GM12874 (cell line): ENCODE measurements at regions not wholly inside any gene's neighbourhood (a gene's known extent, or its start where the extent isn't known, plus 50 kb on each side); places are given as distances from the start of the nearest gene placed in this dataset.

Experiments
- TF ChIP-seq, protein P1 (sequence below): IDR thresholded peaks from 2 replicates; pipeline ENCODE4 v1.5.1; 2011; ENCODE audit warnings: low read depth, mild to moderate bottlenecking, control low read depth, low read length, moderate library complexity; ENCODE audit not compliant: insufficient read depth

DNA sequence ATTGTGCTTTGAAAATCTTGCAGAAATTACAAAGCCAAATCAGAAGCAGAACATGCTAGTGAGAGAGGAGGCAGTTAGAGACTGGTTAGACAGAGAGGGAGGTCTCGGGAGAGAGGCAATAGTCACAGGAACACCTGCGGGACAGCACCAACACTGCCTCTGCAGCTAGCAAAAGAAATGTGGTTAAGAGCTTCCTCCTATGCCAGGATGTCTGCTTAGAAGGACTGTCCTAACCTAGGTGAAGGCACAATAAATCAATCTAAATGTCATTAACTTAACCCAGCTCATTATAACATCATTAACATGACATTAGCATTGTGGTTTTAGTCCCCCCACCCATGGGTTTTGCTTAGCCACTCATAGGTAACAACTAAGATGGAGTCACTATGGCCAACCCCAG lies 726.7 kb downstream of the PCDH18 start:
- TF ChIP-seq, protein P1, sequence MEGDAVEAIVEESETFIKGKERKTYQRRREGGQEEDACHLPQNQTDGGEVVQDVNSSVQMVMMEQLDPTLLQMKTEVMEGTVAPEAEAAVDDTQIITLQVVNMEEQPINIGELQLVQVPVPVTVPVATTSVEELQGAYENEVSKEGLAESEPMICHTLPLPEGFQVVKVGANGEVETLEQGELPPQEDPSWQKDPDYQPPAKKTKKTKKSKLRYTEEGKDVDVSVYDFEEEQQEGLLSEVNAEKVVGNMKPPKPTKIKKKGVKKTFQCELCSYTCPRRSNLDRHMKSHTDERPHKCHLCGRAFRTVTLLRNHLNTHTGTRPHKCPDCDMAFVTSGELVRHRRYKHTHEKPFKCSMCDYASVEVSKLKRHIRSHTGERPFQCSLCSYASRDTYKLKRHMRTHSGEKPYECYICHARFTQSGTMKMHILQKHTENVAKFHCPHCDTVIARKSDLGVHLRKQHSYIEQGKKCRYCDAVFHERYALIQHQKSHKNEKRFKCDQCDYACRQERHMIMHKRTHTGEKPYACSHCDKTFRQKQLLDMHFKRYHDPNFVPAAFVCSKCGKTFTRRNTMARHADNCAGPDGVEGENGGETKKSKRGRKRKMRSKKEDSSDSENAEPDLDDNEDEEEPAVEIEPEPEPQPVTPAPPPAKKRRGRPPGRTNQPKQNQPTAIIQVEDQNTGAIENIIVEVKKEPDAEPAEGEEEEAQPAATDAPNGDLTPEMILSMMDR: no peak

DNA sequence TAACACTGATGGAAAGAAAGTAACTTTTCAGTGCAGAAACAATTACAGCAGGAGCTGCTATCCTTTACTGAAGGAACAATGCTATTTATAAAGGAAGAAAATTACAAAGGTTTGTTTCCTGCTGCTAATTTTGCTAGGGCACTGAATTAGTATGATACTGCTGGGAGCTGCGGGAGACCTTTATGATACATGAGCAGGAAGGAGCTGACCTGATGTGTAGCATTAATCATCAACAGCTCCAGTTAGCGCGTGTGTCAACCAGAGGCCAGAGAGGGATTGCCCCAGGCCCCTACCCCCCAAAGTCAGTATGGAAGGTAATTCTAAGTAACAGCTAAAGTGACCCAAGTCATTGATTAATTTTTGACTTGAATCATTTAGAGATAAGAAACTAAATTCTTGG lies 728.9 kb downstream of the PCDH18 start:
- TF ChIP-seq, protein P1: no peak

DNA sequence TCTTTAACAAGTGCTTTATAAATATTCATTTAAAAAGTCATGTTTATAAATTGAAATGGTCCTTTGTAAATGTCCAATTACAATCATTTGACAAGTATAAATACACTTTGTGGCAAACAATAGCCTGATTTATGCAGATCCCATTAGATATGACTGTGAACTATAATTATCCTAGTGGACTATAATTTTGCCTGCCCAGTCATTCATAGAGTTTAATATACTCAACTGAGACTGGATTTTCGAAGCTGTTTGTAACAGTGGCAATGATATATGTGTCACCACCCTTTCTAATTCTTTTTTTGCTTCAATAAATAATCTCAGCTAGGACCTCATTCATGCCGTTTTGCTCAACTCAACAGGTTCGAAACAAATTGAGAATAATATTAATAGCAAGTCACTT lies 732.0 kb downstream of the PCDH18 start:
- TF ChIP-seq, protein P1: no peak

DNA sequence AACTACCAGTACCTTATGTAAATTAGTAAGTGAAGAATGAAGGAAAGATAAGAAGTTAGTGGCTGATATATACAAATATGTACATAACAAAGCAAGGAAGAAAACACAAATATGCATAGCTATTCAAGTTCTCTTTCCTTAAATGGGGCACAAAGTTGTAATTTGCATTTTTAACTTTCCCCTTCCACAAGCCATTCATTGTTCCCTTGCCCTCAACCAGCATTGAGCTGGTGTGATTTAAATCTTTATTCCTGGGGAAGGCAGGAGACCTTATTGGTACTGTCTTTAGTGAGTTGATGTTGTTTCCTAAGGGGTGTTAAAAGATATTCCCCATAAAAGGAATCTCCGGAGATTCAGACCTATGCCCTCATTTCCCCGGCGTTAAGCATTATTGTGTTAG lies 735.3 kb downstream of the PCDH18 start:
- TF ChIP-seq, protein P1: no peak

DNA sequence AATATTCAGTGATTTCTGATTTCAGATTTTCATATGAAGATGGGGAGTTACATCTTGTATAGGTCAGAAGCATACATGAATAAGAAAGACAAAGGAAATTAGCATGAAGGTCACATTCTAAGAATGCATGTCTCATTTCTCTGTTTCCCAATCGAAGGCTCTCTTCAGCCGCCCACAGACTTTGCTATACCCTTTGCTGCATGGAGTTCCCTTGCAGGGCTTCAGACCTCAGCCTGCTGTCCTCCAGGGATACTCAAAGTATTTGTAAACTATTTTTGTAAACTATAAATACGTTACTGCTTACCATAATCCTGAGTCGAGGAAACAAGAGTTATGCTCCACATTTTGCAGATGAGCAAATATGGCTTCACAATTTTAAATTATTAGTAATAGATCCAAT lies 738.4 kb downstream of the PCDH18 start:
- TF ChIP-seq, protein P1: no peak

DNA sequence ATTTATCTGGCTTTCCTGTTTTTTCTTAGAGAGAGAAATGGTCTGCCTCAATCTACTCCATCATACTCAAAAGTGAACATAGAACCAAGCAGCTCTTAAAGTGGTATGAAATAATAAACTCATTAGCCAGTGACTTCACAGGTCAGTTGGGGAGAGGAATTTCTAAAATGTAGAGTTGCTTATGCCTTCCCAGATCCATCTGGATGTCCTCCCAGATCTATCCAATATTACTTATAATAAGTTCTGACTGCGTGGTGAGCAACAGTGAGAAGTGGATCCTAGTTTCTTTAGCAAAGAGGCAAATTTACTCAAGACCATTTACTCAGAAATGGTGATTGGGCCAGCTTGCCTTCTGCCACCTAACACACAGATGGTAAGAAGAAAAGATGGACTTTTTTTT lies 748.0 kb downstream of the PCDH18 start:
- TF ChIP-seq, protein P1: no peak

DNA sequence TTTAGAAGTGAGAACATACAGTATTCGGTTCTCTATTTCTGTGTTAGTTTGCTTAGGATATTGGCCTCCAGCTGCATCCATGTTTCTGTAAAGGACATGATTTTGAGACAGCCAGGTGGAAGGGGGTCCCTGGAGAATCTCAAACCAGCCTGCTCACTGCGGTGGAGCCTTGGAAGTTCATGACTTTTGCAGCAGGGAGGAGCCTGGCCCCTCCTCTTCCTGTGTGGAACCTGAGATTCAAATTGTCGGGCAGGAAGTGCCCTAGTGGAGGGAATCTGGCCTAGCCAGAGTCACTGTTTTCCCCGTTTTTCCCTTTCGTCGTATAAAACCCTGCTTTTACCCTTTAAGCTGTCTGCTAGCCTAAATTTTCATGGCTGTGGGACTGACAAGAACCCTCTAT lies 762.6 kb downstream of the PCDH18 start:
- TF ChIP-seq, protein P1: no peak

DNA sequence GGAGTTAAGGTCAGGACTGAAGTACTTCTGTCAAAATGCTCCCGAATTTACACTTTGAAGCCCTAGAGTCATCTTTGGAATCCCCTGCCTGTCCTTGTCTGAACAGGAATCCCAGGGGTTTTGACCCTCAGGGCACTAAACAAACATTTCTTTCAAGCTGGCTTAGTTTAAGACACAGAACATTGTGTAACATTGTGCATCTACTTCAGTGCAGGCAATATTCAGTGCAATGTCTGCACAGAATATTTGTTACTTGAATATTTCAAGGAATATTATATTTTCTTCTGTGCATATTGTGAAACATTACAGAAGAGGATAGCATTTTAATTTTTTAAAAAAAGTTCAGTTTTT lies 763.4 kb downstream of the PCDH18 start:
- TF ChIP-seq, protein P1: no peak
